MCF 10A (cell line): ENCODE measurements at regions not wholly inside any gene's neighbourhood (a gene's known extent, or its start where the extent isn't known, plus 50 kb on each side); places are given as distances from the start of the nearest gene placed in this dataset.
A peak's percentile ranks its signal among the peaks of the same experiment; 100 is the strongest.

Experiments
- BruUV-seq: library from RNA; stranded (reverse); fragments of 400-500 nt; replicated peaks from 2 replicates; lab custom pipeline; 2021; lab: Mats Ljungman, UMichigan
- CTCF ChIA-PET: fragments of 300-600 bp; sonication (Branson Sonifier 250); formaldehyde crosslinking; extraction: SDS; loops from one replicate; lab custom pipeline; 2021; ENCODE audit warnings: antibody characterized with exemption, inconsistent platforms; lab: Yijun Ruan, JAX
- POLR2A ChIA-PET: fragments of 300-600, 350-650 bp; sonication (Branson Sonifier 250); formaldehyde crosslinking; extraction: SDS; loops from one replicate; lab custom pipeline; 2020; ENCODE audit warnings: antibody characterized with exemption, inconsistent platforms; lab: Yijun Ruan, JAX
- DNase-seq: peaks from one replicate; pipeline ENCODE4 v3.0.0-alpha.2; 2018; ENCODE audit not compliant: unreplicated experiment
- H3K27ac Mint-ChIP-seq: one replicate; pipeline ENCODE4 v1.8.0; 2022; ENCODE audit warnings: mild to moderate bottlenecking, low read depth, mixed read lengths; ENCODE audit not compliant: unreplicated experiment
- H3K27me3 Mint-ChIP-seq: one replicate; pipeline ENCODE4 v1.8.0; 2022; ENCODE audit warnings: mixed read lengths; ENCODE audit not compliant: insufficient read depth, unreplicated experiment
- H3K36me3 Mint-ChIP-seq: one replicate; pipeline ENCODE4 v1.8.0; 2022; ENCODE audit warnings: mild to moderate bottlenecking, moderate library complexity, mixed read lengths; ENCODE audit not compliant: insufficient read depth, unreplicated experiment
- H3K4me1 Mint-ChIP-seq: one replicate; pipeline ENCODE4 v1.8.0; 2022; ENCODE audit warnings: mixed read lengths; ENCODE audit not compliant: insufficient read depth, unreplicated experiment
- H3K4me3 Mint-ChIP-seq: one replicate; pipeline ENCODE4 v1.8.0; 2022; ENCODE audit warnings: mild to moderate bottlenecking, moderate library complexity, mixed read lengths; ENCODE audit not compliant: unreplicated experiment
- H3K9me3 Mint-ChIP-seq: one replicate; pipeline ENCODE4 v1.8.0; 2022; ENCODE audit warnings: mixed read lengths; ENCODE audit not compliant: unreplicated experiment
- intact Hi-C: fragments of 100-400 bp; cut with micrococcal nuclease; formaldehyde crosslinking; loops from 2 replicates; pipeline ENCODE4 v1.14.1; 2022
- TF ChIP-seq, protein P1 (sequence below): fragments of 200-600 bp; IDR thresholded peaks from one replicate; pipeline ENCODE4 v1.8.0; 2022; ENCODE audit warnings: antibody characterized with exemption, mild to moderate bottlenecking; ENCODE audit not compliant: unreplicated experiment

DNA sequence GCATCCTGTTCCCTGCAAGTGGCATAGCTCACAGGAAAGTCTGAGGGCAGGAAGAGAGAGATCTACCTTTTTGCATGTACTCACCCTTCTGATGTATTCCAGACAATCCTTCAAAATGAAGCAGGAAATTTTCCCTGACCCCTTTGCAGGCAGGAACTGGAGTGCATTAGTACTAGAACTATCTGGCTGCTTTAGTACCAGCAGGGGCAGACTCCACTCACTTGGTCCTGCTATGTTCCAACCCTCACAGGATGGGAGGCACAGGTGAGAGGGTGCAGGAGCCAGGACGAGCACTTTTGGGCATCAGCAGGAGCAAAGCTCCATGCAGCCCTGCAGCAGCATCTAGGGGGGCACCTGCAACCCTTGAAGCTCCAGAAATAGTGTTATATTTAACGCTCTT, 116.3 kb upstream of the IGF1 start:
- no peak for DNase-seq
- Mint-ChIP-seq H3K27ac (no peak overlapping the region), H3K27me3 (no peaks in the 10 kb centered on the region), H3K9me3 (no peaks in the 10 kb centered on the region), H3K4me1 (no peaks in the 10 kb centered on the region), H3K36me3 (no peaks in the 10 kb centered on the region), H3K4me3 (no peak overlapping the region)
- intact Hi-C loops = no loop called here
- POLR2A ChIA-PET = no interaction called here
- no TSS peak for BruUV-seq
- CTCF ChIA-PET = no interaction called here
- TF ChIP-seq, protein P1, sequence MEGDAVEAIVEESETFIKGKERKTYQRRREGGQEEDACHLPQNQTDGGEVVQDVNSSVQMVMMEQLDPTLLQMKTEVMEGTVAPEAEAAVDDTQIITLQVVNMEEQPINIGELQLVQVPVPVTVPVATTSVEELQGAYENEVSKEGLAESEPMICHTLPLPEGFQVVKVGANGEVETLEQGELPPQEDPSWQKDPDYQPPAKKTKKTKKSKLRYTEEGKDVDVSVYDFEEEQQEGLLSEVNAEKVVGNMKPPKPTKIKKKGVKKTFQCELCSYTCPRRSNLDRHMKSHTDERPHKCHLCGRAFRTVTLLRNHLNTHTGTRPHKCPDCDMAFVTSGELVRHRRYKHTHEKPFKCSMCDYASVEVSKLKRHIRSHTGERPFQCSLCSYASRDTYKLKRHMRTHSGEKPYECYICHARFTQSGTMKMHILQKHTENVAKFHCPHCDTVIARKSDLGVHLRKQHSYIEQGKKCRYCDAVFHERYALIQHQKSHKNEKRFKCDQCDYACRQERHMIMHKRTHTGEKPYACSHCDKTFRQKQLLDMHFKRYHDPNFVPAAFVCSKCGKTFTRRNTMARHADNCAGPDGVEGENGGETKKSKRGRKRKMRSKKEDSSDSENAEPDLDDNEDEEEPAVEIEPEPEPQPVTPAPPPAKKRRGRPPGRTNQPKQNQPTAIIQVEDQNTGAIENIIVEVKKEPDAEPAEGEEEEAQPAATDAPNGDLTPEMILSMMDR = no peak

DNA sequence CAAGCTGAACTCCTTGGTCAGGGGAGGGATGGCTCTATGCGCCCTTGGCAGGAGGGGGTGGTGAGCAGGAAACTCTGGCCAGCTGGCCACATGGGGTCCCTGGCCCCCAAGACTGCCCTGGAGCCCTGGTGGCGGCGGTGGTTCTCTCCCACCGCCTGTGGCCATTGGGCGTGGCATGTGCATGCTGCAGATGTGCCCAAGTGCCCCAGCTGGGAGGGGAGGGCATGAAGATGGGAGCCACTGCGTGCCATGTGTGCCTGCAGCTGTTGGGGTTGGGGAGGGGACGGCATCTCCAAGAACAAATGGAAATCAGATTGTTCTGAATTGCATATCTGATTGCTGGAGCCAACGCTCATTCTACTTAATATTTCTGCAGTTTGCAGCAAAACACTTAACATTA, 115.7 kb upstream of the IGF1 start:
- Mint-ChIP-seq H3K4me3 (no peak overlapping the region), H3K9me3 (no peaks in the 10 kb centered on the region), H3K27ac (no peak overlapping the region), H3K4me1 (no peaks in the 10 kb centered on the region), H3K27me3 (no peaks in the 10 kb centered on the region), H3K36me3 (no peaks in the 10 kb centered on the region)
- CTCF ChIA-PET = no interaction called here
- DNase-seq = no peak
- intact Hi-C loops = no loop called here
- BruUV-seq = no TSS peak
- POLR2A ChIA-PET = no interaction called here
- TF ChIP-seq, protein P1 = no peak

DNA sequence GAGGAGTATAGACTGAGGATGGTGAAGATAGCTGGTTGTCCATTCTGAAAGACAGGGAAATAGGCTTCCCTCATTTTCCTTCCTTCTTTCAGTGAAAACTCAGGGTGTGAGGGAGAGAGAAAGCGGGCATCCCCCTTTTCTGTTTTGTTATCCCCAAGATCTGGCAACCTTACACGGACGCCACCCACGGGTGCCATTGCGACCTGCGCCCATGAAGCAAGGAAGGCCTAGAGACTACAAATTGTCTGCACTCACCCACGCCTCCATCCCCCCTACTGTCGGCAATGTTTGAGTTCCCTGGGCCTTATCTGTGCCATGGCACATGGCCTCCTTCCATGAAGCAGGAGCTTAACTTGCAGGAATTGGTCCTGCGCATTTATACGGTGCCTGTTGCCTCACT, 115.0 kb upstream of the IGF1 start:
- H3K9me3 Mint-ChIP-seq = no peaks in the 10 kb centered on the region
- intact Hi-C loops = no loop called here
- H3K4me1 Mint-ChIP-seq = no peaks in the 10 kb centered on the region
- POLR2A ChIA-PET = no interaction called here
- no peak overlapping the region for H3K27ac Mint-ChIP-seq
- H3K27me3 Mint-ChIP-seq = no peaks in the 10 kb centered on the region
- H3K36me3 Mint-ChIP-seq = no peaks in the 10 kb centered on the region
- BruUV-seq = no TSS peak
- CTCF ChIA-PET = no interaction called here
- TF ChIP-seq, protein P1 = no peak
- no peak overlapping the region for H3K4me3 Mint-ChIP-seq
- DNase-seq = no peak

DNA sequence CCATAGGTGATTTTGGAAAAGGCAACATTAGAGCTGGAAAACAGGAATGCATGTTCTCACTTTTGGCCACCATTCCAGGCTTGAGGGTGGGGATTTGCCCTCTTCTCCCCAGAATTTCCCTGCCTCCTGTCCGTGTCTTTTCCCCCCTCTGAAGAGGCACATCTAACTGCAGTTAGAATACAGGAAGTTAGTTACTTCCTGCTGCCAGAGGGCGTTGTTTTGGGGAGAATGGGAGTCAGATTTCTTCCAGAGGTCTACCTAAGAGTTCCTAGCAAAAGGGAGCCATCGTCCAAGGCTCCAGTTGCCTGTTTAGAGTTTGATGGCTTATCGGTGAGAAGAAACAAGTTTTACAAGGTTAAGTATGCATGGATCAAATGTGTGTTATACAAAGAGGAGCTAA, 112.8 kb upstream of the IGF1 start:
- Mint-ChIP-seq H3K4me1 (no peaks in the 10 kb centered on the region), H3K9me3 (no peaks in the 10 kb centered on the region)
- POLR2A ChIA-PET = no interaction called here

More for the DNA sequence above, 112.8 kb upstream of the IGF1 start:
- no peak overlapping the region for H3K4me3 Mint-ChIP-seq
- intact Hi-C loops = no loop called here
- TF ChIP-seq, protein P1 = no peak
- no peaks in the 10 kb centered on the region for H3K27me3 Mint-ChIP-seq
- H3K27ac Mint-ChIP-seq = no peak overlapping the region
- DNase-seq = peak; percentile 5
- BruUV-seq = no TSS peak
- CTCF ChIA-PET = no interaction called here
- no peaks in the 10 kb centered on the region for H3K36me3 Mint-ChIP-seq
